ENCODE measurements at regions not wholly inside any gene's neighbourhood (a gene's known extent, or its start where the extent isn't known, plus 50 kb on each side); places are given as distances from the start of the nearest gene placed in this dataset.

- TF ChIP-seq POLR2A (IDR thresholded peaks at IDR 0.05) (no peak), CTCF (IDR thresholded peaks at IDR 0.05) (no peak), EP300 (IDR thresholded peaks at IDR 0.05) (no peak)
Observed at GRCh38 chr4:189740873-189741272, 199.8 kb upstream of the FRG1 start.
